Right lobe of liver (tissue), 6 donors: ENCODE measurements at regions not wholly inside any gene's neighbourhood (a gene's known extent, or its start where the extent isn't known, plus 50 kb on each side); places are given as distances from the start of the nearest gene placed in this dataset.
"Not testable (repeated sequence)": the region's sequence is repeated elsewhere in the genome, so short reads cannot be mapped to it uniquely, and the experiment has no call there.

Source experiments
- ATAC-seq, 4 donors: fragments of 200-7000 bp; cut with Tn5 transposase; one replicate each; pipeline ENCODE4 v1.9.1; 2020; ENCODE audit warnings: mild to moderate bottlenecking in 4 of 4, moderate library complexity in 4 of 4
- DNase-seq, 3 donors: peaks; one replicate each; pipeline ENCODE4 v3.0.0-alpha.2; 2020
- H3K27ac ChIP-seq, 3 donors: fragments of 200-600 bp; one replicate each; pipeline ENCODE4 v1.8.0; 2022
- H3K27me3 ChIP-seq, 2 donors: fragments of 200-600 bp; one replicate each; pipeline ENCODE4 v1.8.0; 2022
- H3K36me3 ChIP-seq, 4 donors: fragments of 200-600 bp; sonication (generic) in 1 of 4; one replicate each; pipeline versions ENCODE4 v1.5.1 to v1.8.0; 2017 to 2022; ENCODE audit warnings: control low read depth in 1 of 4
- H3K4me1 ChIP-seq, 4 donors: fragments of 200-600 bp; sonication (generic) in 1 of 4; one replicate each; pipeline versions ENCODE4 v1.5.1 to v1.8.0; 2017 to 2022; ENCODE audit warnings: control low read depth in 1 of 4
- H3K4me3 ChIP-seq, 3 donors: fragments of 200-600 bp; one replicate each; pipeline ENCODE4 v1.8.0; 2022
- H3K9me3 ChIP-seq, 4 donors: fragments of 200-600 bp; sonication (generic) in 1 of 4; one replicate each; pipeline versions ENCODE4 v1.5.1 to v1.8.0; 2017 to 2022; ENCODE audit warnings: control low read depth in 1 of 4
- POLR2A ChIP-seq: fragments of 450-650 bp; IDR thresholded peaks from one replicate; pipeline ENCODE4 v1.6.1; 2017; ENCODE audit warnings: antibody characterized with exemption, mild to moderate bottlenecking
- WGBS: methylation state at CpG from one replicate; pipeline ENCODE4 v1.1.6; 2018; ENCODE audit warnings: low coverage, low lambda C conversion rate; ENCODE audit not compliant: insufficient coverage; ENCODE audit errors: missing lambda C conversion rate; 5-methylcytosine and 5-hydroxymethylcytosine counted together
- intact Hi-C, 2 donors: fragments of 100-400 bp; cut with DNase I; formaldehyde crosslinking; loops; one replicate each; pipeline versions ENCODE4 v1.11.2 to v1.14.1; 2022
- TF ChIP-seq, protein P1 (sequence below), 4 donors: fragments of 200-600 bp in 3 of 4; fragments of 450-650 bp in 1 of 4; IDR thresholded peaks; one replicate each; pipeline versions ENCODE4 v1.5.1 to v1.8.0; 2016 to 2022; ENCODE audit warnings: antibody characterized with exemption in 4 of 4, mild to moderate bottlenecking in 2 of 4
- donor health status: DM: no; HTN: yes; CAD: no.
- donor health status: DM: no; HTN: no; CAD: no.
- donor health status: DM: no; HTN: no; CAD: no.
- donor health status: DM: no; HTN: yes; CAD: no.
- donor health status: DM: no; HTN: yes; CAD: no.

DNA sequence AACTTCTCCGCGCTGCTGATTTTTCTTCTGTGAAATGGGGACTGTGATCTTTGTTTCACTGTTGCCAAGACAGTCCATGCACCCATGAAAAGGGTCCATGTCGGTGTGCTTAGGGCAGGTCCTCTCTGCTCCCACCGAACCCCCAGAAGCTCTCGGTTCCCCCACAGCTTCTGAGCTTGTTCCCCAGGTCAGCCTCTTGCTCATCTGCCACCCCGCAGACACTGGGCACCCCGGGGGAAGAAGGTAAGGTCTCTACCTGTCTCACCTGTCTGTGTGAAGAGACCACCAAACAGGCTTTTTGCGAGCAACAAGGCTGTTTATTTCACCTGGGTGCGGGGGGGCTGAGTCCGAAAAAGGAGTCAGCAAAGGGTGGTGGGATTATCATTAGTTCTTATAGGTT lies 66.2 kb upstream of the NANOS1 start:
- peaks cover 0 to 11% (median 0%) of the 10 kb centered on the region in 4 donors for H3K4me1 ChIP-seq
- DNase-seq (peak in 1 of 3 donors; percentile 33), ATAC-seq (no peak)
- no peaks in the 10 kb centered on the region for H3K27me3 ChIP-seq
- no peak overlapping the region for H3K27ac ChIP-seq
- H3K36me3 ChIP-seq, result no peaks in the 10 kb centered on the region
- no peak overlapping the region for H3K4me3 ChIP-seq
- intact Hi-C loops, result no loop called here
- H3K9me3 ChIP-seq, result no peaks in the 10 kb centered on the region
- no peak for TF ChIP-seq POLR2A
- TF ChIP-seq, protein P1, sequence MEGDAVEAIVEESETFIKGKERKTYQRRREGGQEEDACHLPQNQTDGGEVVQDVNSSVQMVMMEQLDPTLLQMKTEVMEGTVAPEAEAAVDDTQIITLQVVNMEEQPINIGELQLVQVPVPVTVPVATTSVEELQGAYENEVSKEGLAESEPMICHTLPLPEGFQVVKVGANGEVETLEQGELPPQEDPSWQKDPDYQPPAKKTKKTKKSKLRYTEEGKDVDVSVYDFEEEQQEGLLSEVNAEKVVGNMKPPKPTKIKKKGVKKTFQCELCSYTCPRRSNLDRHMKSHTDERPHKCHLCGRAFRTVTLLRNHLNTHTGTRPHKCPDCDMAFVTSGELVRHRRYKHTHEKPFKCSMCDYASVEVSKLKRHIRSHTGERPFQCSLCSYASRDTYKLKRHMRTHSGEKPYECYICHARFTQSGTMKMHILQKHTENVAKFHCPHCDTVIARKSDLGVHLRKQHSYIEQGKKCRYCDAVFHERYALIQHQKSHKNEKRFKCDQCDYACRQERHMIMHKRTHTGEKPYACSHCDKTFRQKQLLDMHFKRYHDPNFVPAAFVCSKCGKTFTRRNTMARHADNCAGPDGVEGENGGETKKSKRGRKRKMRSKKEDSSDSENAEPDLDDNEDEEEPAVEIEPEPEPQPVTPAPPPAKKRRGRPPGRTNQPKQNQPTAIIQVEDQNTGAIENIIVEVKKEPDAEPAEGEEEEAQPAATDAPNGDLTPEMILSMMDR (IDR thresholded peaks at IDR 0.05), result no peak
- 74% methylated on average over 5 of the region's 10 CpGs for WGBS

DNA sequence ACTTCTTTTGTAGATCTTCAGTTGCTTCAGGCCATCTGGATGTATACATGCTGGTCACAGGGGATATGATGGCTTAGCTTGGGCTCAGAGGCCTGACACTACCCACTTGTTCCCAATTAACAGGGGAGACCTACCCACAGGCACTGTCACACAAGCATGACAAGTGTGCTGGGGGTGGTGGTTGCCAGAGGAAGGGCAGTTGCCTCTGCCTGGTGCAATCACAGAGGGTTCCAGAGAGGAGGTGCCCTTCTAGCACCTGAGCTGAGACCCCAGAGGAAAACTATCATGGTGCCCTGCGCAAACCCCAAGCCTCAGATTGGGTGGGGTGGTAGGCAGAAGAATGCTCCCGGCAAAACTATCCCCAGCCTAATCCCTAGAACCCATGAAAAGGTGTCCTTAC lies 65.6 kb upstream of the NANOS1 start:
- no peak overlapping the region for H3K4me3 ChIP-seq
- DNase-seq (peak in 1 of 3 donors; percentile 13), ATAC-seq (no peak)

DNA sequence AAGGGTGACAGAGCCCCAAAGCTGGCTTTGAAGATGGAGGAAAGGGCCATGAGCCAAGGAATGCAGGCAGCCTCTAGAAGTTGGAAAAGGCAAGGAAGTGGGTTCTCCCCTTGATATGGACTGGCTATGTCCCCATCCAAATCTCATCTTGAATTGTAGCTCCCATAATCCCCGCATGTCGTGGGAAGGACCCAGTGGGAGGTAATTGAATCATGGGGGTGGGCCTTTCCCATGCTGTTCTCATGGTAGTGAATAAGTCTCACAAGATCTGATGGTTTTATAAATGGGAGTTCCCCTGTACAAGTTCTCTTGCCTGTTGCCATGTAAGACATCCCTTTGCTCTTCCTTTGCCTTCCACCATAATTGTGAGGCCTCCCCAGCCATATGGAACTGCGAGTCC lies 65.0 kb upstream of the NANOS1 start:
- H3K4me1 ChIP-seq, H3K9me3 ChIP-seq, H3K4me3 ChIP-seq, ATAC-seq, intact Hi-C loops, H3K27ac ChIP-seq, H3K36me3 ChIP-seq, H3K27me3 ChIP-seq: not testable (repeated sequence)
- WGBS, result 100% methylated on average over 1 of the region's 3 CpGs
- peak in 1 of 3 donors; percentile 4 for DNase-seq

More for the DNA sequence above, 65.6 kb upstream of the NANOS1 start:
- Histone ChIP-seq H3K27me3 (no peaks in the 10 kb centered on the region), H3K4me1 (peaks cover 0 to 7% (median 0%) of the 10 kb centered on the region in 4 donors), H3K9me3 (no peaks in the 10 kb centered on the region), H3K36me3 (no peaks in the 10 kb centered on the region), H3K27ac (no peak overlapping the region)
- TF ChIP-seq, protein P1 (IDR thresholded peaks at IDR 0.05), result no peak
- TF ChIP-seq POLR2A, result no peak
- intact Hi-C loops, result no loop called here
- WGBS, result 88% methylated on average over 2 of the region's 2 CpGs

DNA sequence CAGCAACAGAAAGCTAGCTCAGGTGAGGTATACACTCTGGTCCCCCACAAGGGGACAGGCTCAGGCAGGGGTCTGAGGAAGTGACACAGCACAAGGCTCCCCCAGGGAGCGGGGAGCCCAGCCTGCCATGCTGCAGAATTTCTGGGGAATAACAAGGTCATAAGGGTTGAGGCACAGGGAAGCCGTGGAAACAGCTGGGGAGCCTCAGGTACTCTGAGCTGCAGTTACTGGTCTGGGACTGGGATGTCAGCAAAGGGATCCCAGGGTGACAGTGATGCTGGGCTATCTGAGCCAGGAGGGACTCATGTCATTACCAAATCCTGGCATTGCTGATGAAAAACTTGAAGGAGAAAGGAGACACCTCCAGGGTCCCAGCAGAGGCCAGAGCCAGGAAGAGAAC lies 64.4 kb upstream of the NANOS1 start:
- peak in 1 of 3 donors; percentile 13 for DNase-seq
- Histone ChIP-seq H3K4me3 (no peak overlapping the region), H3K36me3 (no peaks in the 10 kb centered on the region), H3K9me3 (no peaks in the 10 kb centered on the region), H3K27ac (no peak overlapping the region), H3K4me1 (no peaks in the 10 kb centered on the region), H3K27me3 (no peaks in the 10 kb centered on the region)
- TF ChIP-seq, protein P1 (IDR thresholded peaks at IDR 0.05), result no peak
- TF ChIP-seq POLR2A, result no peak
- intact Hi-C loops, result no loop called here
- ATAC-seq, result no peak
- WGBS, result 100% methylated on average over 2 of the region's 2 CpGs

DNA sequence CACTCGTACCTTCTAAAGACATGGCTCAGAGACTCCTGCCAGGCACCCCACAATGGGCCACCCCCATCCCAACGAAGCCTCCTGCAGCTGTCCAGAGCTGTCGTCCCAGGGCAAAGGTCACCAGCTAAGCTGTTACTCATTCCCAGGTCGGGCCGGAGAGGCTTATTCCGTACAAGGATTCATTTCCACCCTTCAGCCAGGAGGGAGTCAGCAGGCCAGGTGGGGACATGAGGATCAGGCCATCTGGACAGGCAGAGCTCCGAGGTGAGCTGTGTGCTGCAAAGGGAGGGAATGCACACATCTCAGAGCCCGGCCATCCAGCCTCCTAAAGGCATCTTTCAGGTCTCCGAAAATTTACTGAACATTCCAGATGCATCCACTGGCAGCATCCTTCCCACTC lies 63.9 kb upstream of the NANOS1 start:
- Histone ChIP-seq H3K9me3 (no peaks in the 10 kb centered on the region), H3K36me3 (no peaks in the 10 kb centered on the region), H3K4me3 (no peak overlapping the region), H3K27me3 (no peaks in the 10 kb centered on the region), H3K27ac (no peak overlapping the region), H3K4me1 (no peaks in the 10 kb centered on the region)
- peak in 1 of 3 donors; percentile 29 for DNase-seq
- WGBS, result 53% methylated on average over 3 of the region's 9 CpGs
- TF ChIP-seq POLR2A, result no peak
- TF ChIP-seq, protein P1 (IDR thresholded peaks at IDR 0.05), result no peak
- intact Hi-C loops, result no loop called here
- no peak for ATAC-seq
